Liver (tissue), 8 donors: ENCODE measurements at regions not wholly inside any gene's neighbourhood (a gene's known extent, or its start where the extent isn't known, plus 50 kb on each side); places are given as distances from the start of the nearest gene placed in this dataset.

Source experiments
- DNase-seq: peaks from one replicate; pipeline ENCODE4 v3.0.0-alpha.2; 2017; ENCODE audit warnings: low spot score
- H3K27ac ChIP-seq, 2 donors: one replicate each; pipeline ENCODE4 v1.7.0; 2013; ENCODE audit warnings: inconsistent platforms in 2 of 2, low read length in 2 of 2, control low read depth in 1 of 2, low read depth in 1 of 2, mild to moderate bottlenecking in 1 of 2
- H3K27me3 ChIP-seq, 4 donors: one replicate each; pipeline versions ENCODE4 v1.6.1 to v1.7.0; 2013; ENCODE audit warnings: low read length in 3 of 4, inconsistent platforms in 1 of 4, mild to moderate bottlenecking in 1 of 4, moderate library complexity in 1 of 4; ENCODE audit not compliant: control insufficient read depth in 4 of 4, insufficient read depth in 4 of 4
- H3K36me3 ChIP-seq, 4 donors: one replicate each; pipeline versions ENCODE4 v1.6.1 to v1.7.0; 2013; ENCODE audit warnings: low read length in 3 of 4, mild to moderate bottlenecking in 3 of 4, low read depth in 1 of 4, moderate library complexity in 1 of 4; ENCODE audit not compliant: control insufficient read depth in 4 of 4, insufficient read depth in 3 of 4
- H3K4me1 ChIP-seq, 4 donors: one replicate each; pipeline versions ENCODE4 v1.6.1 to v1.7.0; 2013; ENCODE audit warnings: low read length in 3 of 4, mild to moderate bottlenecking in 3 of 4, moderate library complexity in 1 of 4; ENCODE audit not compliant: control insufficient read depth in 4 of 4, insufficient read depth in 4 of 4
- H3K4me3 ChIP-seq, 3 donors: one replicate each; pipeline versions ENCODE4 v1.6.1 to v1.7.0; 2013; ENCODE audit warnings: low read length in 3 of 3, control low read depth in 1 of 3, low read depth in 1 of 3, mild to moderate bottlenecking in 1 of 3
- H3K9ac ChIP-seq, 2 donors: one replicate each; pipeline ENCODE4 v1.7.0; 2013; ENCODE audit warnings: low read length in 2 of 2, mild to moderate bottlenecking in 2 of 2, moderate library complexity in 2 of 2, control low read depth in 1 of 2, low read depth in 1 of 2
- H3K9me3 ChIP-seq, 4 donors: one replicate each; pipeline versions ENCODE4 v1.6.1 to v1.7.0; 2013; ENCODE audit warnings: low read length in 3 of 4; ENCODE audit not compliant: control insufficient read depth in 4 of 4
- ATF3 ChIP-seq: IDR thresholded peaks from 2 replicates; pipeline ENCODE4 v1.6.1; 2016; ENCODE audit warnings: antibody characterized with exemption
- CTCF ChIP-seq: fragments of 150-350 bp; IDR thresholded peaks from 2 replicates; pipeline ENCODE4 v1.5.1; 2017; ENCODE audit warnings: improper control_type of control experiment, low read depth, low read length; ENCODE audit not compliant: missing input control
- EGR1 ChIP-seq, 2 donors: IDR thresholded peaks; 2 replicates each; pipeline ENCODE4 v1.6.1; 2016 to 2018; ENCODE audit warnings: antibody characterized with exemption in 2 of 2, low read depth in 2 of 2
- FOXA1 ChIP-seq: IDR thresholded peaks from 2 replicates; pipeline ENCODE4 v1.6.1; 2016; ENCODE audit warnings: antibody characterized with exemption
- FOXA2 ChIP-seq: IDR thresholded peaks from 2 replicates; pipeline ENCODE4 v1.6.1; 2016; ENCODE audit warnings: antibody characterized with exemption
- GABPA ChIP-seq, 2 donors: IDR thresholded peaks in 1 of 2; conservative IDR thresholded peaks in 1 of 2; 2 replicates each; pipeline ENCODE4 v1.6.1; 2016; ENCODE audit warnings: antibody characterized with exemption in 2 of 2, mild to moderate bottlenecking in 1 of 2, moderate library complexity in 1 of 2
- HNF4A ChIP-seq, 2 donors: conservative IDR thresholded peaks; 2 replicates each; pipeline ENCODE4 v1.6.1; 2016; ENCODE audit warnings: antibody characterized with exemption in 2 of 2, mild to moderate bottlenecking in 2 of 2
- HNF4G ChIP-seq: IDR thresholded peaks from 2 replicates; pipeline ENCODE4 v1.6.1; 2016; ENCODE audit warnings: antibody characterized with exemption
- JUND ChIP-seq, 2 donors: IDR thresholded peaks; 2 replicates each; pipeline ENCODE4 v1.6.1; 2016; ENCODE audit warnings: antibody characterized with exemption in 2 of 2
- NR2F2 ChIP-seq: IDR thresholded peaks from 2 replicates; pipeline ENCODE4 v1.6.1; 2016; ENCODE audit warnings: antibody characterized with exemption
- RAD21 ChIP-seq, 2 donors: IDR thresholded peaks; 2 replicates each; pipeline ENCODE4 v1.6.1; 2016; ENCODE audit warnings: antibody characterized with exemption in 2 of 2, mild to moderate bottlenecking in 2 of 2
- REST ChIP-seq: IDR thresholded peaks from 2 replicates; pipeline ENCODE4 v1.6.1; 2016; ENCODE audit warnings: antibody characterized with exemption, mild to moderate bottlenecking
- RXRA ChIP-seq, 2 donors: IDR thresholded peaks; 2 replicates each; pipeline ENCODE4 v1.6.1; 2017 to 2018; ENCODE audit warnings: antibody characterized with exemption in 2 of 2, mild to moderate bottlenecking in 1 of 2
- SP1 ChIP-seq: IDR thresholded peaks from 2 replicates; pipeline ENCODE4 v1.6.1; 2018; ENCODE audit warnings: antibody characterized with exemption, mild to moderate bottlenecking
- TAF1 ChIP-seq: conservative IDR thresholded peaks from 2 replicates; pipeline ENCODE4 v1.6.1; 2016; ENCODE audit warnings: antibody characterized with exemption, mild to moderate bottlenecking
- YY1 ChIP-seq: IDR thresholded peaks from 2 replicates; pipeline ENCODE4 v1.6.1; 2016; ENCODE audit warnings: antibody characterized with exemption, mild to moderate bottlenecking
- WGBS: extraction: QIAGEN DNeasy Blood & Tissue Kit; methylation state at CpG from one replicate; pipeline ENCODE4 v1.1.7; 2013; 5-methylcytosine and 5-hydroxymethylcytosine counted together
- TF ChIP-seq, protein P1 (sequence below): IDR thresholded peaks from 2 replicates; pipeline ENCODE4 v1.6.1; 2016; ENCODE audit warnings: antibody characterized with exemption
- donor health status: healthy.
- donor health status: healthy.
- donor health status: healthy.
- donor health status: healthy.
- donor health status: healthy.

DNA sequence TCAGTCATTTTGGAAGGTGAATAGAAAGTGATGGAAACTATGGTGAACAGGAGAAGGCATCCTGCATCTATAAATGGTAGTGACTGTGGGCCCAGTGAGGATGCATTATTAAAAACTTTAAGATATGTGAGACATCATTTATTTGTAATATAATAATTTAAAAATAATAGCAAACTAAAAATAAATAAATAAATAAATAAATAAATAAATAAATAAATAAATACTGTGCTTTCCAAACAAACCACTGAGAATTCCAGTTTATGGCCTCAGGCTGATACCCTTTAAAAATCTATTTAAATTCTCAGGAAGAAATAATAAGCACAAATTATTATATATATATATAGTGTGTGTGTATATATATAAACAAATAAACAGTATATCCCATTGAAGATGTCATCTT is 248.0 kb upstream of the DCAF8L1 start:
- TF ChIP-seq, protein P1, sequence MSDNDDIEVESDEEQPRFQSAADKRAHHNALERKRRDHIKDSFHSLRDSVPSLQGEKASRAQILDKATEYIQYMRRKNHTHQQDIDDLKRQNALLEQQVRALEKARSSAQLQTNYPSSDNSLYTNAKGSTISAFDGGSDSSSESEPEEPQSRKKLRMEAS, result no peak
- TF ChIP-seq GABPA (IDR thresholded peaks at IDR 0.05 in 1 of 2, conservative IDR thresholded peaks at IDR 0.05 in 1 of 2) (no peak), HNF4A (conservative IDR thresholded peaks at IDR 0.05) (no peak), FOXA2 (no peak), RXRA (IDR thresholded peaks at IDR 0.05) (no peak), FOXA1 (no peak), TAF1 (no peak), JUND (IDR thresholded peaks at IDR 0.05) (no peak), HNF4G (no peak), NR2F2 (no peak), REST (no peak)
- H3K4me1 ChIP-seq, result no peaks in the 10 kb centered on the region
- H3K9ac ChIP-seq, result no peak overlapping the region
- no peak overlapping the region for H3K27ac ChIP-seq
- DNase-seq, result no peak
- no peaks in the 10 kb centered on the region for H3K9me3 ChIP-seq
- no peaks in the 10 kb centered on the region for H3K27me3 ChIP-seq
- no peak overlapping the region for H3K4me3 ChIP-seq
- H3K36me3 ChIP-seq, result no peaks in the 10 kb centered on the region

DNA sequence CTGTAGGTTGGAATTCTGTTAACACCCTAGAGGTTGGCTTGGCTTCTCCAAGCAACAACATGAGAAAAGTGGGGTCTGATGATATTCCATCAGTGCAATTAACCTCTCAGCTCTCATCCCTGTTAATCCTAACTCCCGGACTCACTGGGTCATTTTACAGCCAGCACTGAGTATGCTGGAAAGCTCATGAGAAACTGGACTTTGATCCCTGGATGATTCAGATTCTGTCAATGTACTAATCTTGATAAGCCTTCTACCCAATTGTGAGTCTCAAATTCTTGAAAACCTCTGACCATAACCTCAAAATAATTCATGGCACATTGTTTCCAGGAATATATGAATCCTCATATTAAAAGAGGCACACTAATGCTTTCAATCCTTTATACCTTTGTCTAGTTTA is 244.3 kb upstream of the DCAF8L1 start:
- no peaks in the 10 kb centered on the region for H3K27me3 ChIP-seq
- TF ChIP-seq REST (peak; percentile 98), ATF3 (no peak), YY1 (no peak), RXRA (IDR thresholded peaks at IDR 0.05) (no peak), SP1 (no peak), CTCF (no peak), NR2F2 (no peak), JUND (IDR thresholded peaks at IDR 0.05) (peak; percentile 27 to 39), EGR1 (IDR thresholded peaks at IDR 0.05; ENCODE audit: low read depth in 2 of 2) (no peak), RAD21 (IDR thresholded peaks at IDR 0.05) (no peak), HNF4G (no peak), FOXA1 (no peak), FOXA2 (no peak), TAF1 (no peak), HNF4A (conservative IDR thresholded peaks at IDR 0.05) (peak; percentile 74 to 80)
- TF ChIP-seq, protein P1, result no peak
- WGBS, result 39% methylated on average over 1 of the region's 1 CpG
- DNase-seq, result no peak
- H3K9ac ChIP-seq, result no peak overlapping the region
- no peak overlapping the region for H3K4me3 ChIP-seq
- no peaks in the 10 kb centered on the region for H3K9me3 ChIP-seq
- no peaks in the 10 kb centered on the region for H3K4me1 ChIP-seq
- no peaks in the 10 kb centered on the region for H3K36me3 ChIP-seq
- H3K27ac ChIP-seq, result no peak overlapping the region
